NCI-H1048 (cell line): ENCODE measurements at regions not wholly inside any gene's neighbourhood (a gene's known extent, or its start where the extent isn't known, plus 50 kb on each side); places are given as distances from the start of the nearest gene placed in this dataset.

Source experiments
- DNase-seq: peaks from one replicate; lab custom pipeline; 2025; lab: John Stamatoyannopoulos, UW

DNA sequence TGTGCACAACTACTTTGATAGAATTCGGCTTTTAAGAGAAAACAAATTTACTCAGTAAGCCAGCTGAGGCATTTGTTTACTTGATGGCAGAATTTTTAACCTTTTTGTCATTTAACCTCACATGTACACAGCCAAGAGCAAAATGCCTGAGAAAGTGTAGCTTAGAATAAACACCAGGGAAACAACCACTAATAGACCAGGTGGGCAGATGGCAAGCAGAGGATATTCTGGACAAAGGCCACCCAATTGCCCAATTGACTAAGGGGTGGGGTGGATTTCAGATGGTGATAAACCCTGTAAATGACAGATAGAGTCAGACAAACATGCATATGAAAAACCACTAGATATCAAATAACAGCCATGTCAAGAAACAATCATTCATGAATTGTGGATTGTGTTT is 190.7 kb upstream of the FBXL4 start:
- no peak for DNase-seq

GRCh38 chr6:99137314-99137713 is 189.6 kb upstream of the FBXL4 start:
- DNase-seq, result no peak

DNA sequence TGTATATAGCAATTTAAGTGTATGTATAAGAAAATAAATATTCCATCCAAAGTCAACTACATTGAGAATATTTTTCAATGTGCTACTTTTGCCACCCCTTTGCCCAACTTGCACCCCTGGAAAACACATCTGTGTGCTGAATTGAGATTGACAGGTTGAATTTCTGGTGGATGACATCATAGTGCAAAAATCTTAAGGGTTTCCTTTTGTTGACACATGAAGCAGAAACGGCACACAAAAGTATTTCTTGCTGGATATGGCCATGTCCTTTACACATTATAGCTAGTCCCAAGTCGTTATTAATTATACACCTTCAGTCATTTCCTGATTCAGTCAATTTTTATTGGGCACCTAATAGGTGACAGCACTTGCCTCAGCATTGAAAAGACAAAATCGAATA is 188.7 kb upstream of the FBXL4 start:
- no peak for DNase-seq

DNA sequence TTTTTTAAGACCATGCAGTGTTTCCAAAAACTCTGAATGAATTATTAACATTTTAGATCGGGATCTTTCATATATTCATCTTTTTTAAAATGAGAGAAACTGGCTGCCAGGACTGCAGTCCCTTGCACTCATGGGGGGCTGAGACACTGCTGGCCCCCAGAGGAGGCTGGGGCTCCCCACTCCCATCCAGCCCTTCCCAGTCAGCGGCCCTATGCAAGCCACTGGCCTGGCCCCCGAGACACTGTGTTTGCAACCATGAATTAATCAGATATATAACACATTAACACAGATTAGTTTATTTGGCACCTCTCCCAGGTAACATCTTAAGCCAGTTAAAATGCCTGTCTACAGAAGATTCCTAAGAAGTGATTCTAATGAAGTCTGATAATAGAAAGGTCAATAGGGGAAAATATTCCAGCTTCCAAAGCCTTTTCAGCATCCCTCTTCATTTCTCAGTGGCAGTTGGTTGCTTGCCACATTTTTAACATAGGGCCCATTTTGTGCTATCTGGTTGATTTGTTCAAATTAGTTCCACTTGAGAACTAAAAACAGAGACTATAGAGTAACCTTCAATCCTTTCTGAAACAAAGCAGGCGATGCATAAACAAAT is 184.4 kb upstream of the FBXL4 start:
- no peak for DNase-seq

GRCh38 chr6:99130897-99131873 is 183.4 kb upstream of the FBXL4 start:
- DNase-seq, result no peak

DNA sequence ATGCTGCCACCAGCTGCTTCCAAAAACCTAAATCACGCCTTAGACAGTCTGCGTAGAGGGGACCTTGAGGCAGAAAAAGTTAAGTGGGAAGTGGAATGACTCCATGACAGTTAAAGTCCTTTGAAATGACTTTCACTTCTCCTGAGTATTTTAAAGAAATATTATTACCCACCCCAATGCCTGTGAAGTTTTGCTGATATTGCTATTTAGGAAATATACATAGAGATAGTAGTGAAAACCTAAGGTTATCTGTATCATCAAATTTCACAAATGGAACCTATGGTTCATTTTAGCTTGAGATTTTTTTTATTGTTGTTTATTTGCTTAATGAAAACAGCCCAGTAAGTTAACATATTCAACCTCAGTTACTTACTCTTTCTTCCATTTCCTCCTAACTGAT is 182.1 kb upstream of the FBXL4 start:
- DNase-seq, result no peak

- DNase-seq, result no peak
These were observed 174.0 kb upstream of the FBXL4 start for GRCh38 chr6:99121748-99122147.

DNA sequence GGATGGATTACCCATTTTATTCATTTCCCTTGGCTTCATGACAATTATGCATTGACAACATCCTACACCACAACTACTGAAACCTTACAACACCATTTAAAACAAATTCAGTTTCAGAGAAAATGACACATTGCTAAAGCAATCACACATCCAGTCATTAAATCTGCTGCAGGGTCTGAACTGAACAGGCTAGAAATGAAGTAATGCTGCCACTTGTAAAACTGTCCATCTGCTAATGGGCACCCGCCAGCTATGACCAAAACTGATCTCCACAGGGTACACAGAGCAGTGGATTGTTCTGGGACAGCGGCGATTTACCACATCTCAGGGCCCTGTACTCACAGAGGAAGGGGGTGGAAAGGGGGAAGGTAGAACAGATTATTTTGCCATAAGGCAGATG is 172.9 kb upstream of the FBXL4 start:
- no peak for DNase-seq

DNA sequence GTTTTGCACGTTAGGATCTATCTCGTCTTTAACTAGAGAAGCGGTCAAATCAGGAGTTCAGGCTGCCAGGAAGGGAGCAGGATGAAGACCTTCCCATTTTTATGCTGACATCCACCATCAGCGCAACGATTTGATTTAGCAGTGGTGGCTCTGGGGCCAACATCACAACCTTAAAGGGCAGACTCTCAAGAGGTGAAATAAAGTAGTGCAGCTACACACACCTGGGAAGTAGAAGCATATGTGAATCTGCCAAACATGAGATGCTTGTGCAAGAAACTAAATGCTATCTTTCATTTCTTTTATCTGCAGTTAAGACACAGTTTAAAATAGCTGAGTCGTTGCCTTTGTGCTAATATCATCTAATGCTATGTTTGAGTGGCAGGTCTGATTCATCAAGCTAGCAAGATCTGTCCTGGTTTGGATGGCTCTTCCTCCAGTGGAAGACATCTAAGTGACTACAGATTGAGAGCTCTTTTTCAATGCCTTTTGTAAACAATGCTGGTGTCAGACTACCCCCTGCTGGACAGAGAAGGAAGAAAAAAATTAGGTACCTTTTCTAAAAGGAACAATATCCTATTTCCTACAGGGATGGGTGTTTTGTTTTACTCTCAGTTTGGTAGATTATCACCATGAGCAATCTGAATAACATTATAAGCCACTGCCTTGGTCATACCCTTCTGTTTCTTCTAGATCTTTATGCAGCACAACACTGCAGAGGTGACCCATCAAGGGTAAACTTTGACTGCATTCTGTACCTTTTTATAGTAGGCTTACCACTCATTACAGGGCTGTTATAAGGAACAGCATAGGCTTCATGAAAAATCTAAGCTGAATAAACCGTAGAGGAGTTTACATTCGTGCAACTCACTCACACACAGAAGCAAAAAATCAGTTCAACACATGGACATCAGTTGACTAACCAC is 171.6 kb upstream of the FBXL4 start:
- peak; percentile 13 for DNase-seq

DNA sequence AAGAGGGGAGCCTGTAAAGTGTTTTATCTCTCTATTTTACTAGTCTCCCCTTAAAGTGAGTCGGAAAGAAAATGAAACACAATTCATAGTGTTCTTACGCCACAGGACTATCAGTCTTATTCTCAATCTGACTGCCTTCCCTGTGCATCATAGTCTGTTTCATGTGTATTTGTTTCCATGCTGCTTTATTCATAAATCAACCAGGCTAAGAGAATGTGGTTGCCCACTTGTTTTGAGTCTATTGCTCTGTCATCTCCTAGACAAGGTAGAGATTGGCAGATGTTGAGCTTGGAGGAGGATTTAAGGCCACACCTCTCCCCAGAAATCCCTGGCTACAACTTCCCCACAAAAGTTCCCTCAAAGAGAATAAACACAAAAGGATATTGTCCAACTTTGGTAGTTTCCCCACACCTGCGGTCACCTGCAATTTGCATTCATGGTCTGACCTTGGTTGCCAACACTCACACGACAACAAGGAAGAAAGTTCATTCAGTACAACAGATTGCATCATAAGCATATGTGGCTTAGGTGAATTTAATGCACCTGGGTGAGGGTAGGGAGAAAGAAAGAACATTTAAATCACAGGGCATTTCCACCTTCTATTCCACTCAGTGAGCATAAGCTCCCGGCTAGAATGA is 167.1 kb upstream of the FBXL4 start:
- no peak for DNase-seq

DNA sequence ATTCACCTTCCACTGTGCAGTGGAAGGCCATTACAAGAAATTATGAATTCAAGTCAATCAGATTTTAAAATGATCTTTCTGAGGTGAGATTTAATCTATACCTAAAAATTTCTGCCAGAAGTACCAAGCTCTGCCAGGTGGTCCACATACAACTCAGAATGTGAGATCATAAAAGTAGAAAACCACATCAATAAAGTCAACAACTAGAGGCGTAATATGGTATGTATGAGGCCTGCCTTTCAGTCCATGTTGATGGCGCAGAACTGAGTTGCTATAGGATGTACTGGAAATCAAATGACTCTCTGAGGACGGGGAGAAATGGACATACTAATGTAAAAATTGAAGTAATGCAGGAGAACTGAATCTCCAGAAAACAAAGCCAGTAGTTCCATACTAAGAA is 163.8 kb upstream of the FBXL4 start:
- no peak for DNase-seq

DNA sequence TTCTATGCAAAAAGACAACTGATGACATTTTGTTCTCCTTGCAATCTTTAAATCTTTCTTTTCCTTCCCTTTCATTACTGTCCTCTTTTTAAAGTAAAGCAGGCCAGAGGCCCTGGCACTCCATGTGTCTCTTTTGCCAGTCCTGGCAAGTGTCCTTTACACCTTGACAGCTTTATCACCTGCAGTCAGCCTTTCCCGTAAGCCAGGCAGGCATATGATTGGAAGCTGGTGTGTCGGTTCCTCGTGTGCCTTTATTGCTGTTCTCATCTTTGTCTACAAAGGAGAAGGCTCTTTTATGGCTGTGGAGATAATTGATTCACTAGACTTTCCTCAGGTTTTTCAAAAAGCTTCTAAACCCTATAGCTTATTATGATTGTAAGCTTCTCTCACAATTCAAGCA is 162.3 kb upstream of the FBXL4 start:
- no peak for DNase-seq

DNA sequence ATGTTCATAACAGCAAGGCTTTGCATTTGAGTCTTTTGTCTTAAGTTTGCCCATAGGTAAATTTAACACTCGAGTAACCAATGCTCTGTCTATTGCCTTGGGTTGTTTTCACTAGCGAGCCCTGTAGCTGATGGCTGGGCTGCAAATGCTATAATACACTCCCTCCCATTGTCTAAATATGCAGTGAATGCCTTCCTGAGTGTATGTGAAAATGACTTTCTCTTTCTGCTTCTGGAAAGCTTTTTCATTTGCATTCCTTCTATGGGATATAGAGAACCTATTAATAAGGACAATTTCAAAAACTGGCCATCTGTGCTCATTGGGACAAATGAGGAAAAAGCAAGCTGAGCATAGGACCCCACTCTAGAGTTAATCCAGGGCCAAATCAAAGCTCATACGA is 156.5 kb upstream of the FBXL4 start:
- no peak for DNase-seq

GRCh38 chr6:99099243-99099642 is 151.5 kb upstream of the FBXL4 start:
- DNase-seq, result no peak

DNA sequence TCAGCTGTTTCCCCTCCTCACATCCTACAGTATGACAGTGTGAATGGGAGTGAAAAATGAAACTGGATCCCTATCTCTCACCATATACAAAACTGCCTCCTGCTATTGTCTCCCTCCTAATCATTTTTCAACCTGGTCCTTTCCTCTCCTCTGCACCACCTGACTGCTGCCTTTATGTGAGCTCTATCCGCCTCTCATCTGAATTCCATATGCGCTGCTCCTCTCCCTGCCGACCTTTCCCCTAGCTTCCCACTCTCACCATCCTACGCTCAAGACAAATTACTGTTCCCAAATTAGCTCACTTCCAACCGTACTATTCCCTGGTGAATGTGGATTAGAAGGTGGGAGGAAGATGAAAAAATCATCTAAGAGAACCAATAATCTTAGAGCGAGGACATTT is 148.4 kb upstream of the FBXL4 start:
- no peak for DNase-seq

GRCh38 chr6:99093456-99094190 is 145.9 kb upstream of the FBXL4 start:
- DNase-seq, result no peak

DNA sequence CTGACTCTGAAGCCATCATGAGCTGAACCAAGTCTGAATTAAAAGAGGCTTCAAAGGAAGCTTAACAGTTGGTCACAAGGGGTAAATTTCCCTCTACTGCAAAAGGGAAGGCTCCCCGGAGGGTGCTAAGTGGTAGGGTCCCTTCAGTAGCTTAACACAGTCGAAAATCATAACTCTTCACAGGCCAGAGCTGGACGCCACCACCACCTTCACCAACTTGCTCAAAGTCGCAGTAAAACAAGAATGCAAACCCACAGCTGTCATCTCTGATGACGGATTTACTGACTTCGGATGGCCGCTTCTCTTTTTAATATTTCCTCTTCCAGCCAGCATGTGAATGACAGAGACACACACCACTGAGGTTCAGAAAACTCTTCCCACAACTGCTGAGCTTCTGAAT is 144.7 kb upstream of the FBXL4 start:
- no peak for DNase-seq

GRCh38 chr6:99091985-99092384 is 144.2 kb upstream of the FBXL4 start:
- no peak for DNase-seq

- DNase-seq, result no peak
These were observed 132.4 kb upstream of the FBXL4 start for GRCh38 chr6:99080191-99080590.

DNA sequence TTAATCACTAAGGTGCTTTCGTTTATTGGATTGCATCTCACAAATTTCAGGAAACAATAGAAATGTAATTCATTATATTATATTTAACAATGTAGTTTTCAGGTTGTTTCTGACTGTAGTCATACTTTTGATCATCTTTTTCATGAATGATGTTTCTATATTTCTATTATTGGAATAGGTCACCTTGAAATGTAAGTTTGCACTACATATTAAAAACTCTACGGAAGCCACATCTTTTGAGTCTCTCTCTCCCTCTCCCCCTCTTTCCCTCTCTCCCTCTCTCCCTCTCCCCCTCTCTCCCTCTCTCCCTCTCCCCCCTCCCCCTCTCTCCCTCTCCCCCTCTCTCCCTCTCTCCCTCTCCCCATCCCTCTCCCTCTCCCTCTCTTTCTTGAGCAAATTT is 131.3 kb upstream of the FBXL4 start:
- no peak for DNase-seq

DNA sequence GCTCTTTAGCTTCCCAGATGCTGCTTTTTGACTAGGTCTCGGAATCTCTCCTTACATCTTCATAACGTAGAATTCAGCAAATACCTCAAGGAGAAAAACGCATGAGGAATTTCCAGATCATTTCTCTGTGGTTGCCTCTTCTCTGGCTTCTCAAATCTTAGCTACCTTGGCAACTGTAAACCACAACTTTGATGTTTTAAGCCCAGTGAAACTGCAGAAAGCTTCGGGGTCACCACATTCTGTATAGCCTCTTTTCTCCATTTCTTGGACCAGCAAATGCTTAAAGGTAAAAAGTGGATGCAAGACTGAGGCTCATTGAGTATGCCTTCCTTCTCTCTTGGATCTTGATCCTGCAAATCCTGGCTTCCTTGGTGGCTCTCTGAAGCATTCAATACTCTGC is 125.5 kb upstream of the FBXL4 start:
- no peak for DNase-seq
